ENCODE measurements at regions not wholly inside any gene's neighbourhood (a gene's known extent, or its start where the extent isn't known, plus 50 kb on each side); places are given as distances from the start of the nearest gene placed in this dataset.

DNA sequence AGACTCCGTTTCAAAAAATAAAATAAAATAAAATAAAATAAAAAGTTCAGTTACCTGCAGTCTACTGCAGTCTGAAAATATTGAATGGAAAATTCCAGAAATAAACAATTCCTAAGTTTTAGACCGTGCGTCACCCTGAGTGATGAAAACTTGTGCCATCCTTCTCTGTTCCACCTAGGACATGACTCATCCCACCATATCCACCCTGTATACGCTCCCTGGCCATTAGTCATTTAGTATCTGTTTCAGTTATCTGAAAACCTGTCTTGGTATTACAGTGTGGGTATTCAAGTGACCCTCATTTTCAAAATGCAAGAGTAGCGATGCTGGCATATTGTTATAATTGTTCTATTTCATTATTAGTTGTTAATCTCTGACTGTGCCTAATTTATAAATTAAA, 51.8 kb upstream of the TEX48 start:
- Histone ChIP-seq H3K4me3 (no peak overlapping the region), H3K4me1 (peaks cover 0 to 9% (median 0%) of the 10 kb centered on the region in 9 donors), H3K27ac (no peak overlapping the region), H3K27me3 (peaks cover 0 to 8% (median 0%) of the 10 kb centered on the region in 7 donors), H3K9me3 (no peaks in the 10 kb centered on the region), H3K36me3 (no peaks in the 10 kb centered on the region)
- ATAC-seq (no peak), DNase-seq (no peak)
- 93 to 96% methylated on average over 5 of the region's 5 CpGs for WGBS, 2 donors
- intact Hi-C loops (cut with DNase I): loop anchor here in 1 of 10 donors (10.0 kb wide), 1 partner anchor 791 kb away; no protein-coding TSS in a partner anchor
- TF ChIP-seq, protein P1, sequence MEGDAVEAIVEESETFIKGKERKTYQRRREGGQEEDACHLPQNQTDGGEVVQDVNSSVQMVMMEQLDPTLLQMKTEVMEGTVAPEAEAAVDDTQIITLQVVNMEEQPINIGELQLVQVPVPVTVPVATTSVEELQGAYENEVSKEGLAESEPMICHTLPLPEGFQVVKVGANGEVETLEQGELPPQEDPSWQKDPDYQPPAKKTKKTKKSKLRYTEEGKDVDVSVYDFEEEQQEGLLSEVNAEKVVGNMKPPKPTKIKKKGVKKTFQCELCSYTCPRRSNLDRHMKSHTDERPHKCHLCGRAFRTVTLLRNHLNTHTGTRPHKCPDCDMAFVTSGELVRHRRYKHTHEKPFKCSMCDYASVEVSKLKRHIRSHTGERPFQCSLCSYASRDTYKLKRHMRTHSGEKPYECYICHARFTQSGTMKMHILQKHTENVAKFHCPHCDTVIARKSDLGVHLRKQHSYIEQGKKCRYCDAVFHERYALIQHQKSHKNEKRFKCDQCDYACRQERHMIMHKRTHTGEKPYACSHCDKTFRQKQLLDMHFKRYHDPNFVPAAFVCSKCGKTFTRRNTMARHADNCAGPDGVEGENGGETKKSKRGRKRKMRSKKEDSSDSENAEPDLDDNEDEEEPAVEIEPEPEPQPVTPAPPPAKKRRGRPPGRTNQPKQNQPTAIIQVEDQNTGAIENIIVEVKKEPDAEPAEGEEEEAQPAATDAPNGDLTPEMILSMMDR (IDR thresholded peaks at IDR 0.05): no peak

DNA sequence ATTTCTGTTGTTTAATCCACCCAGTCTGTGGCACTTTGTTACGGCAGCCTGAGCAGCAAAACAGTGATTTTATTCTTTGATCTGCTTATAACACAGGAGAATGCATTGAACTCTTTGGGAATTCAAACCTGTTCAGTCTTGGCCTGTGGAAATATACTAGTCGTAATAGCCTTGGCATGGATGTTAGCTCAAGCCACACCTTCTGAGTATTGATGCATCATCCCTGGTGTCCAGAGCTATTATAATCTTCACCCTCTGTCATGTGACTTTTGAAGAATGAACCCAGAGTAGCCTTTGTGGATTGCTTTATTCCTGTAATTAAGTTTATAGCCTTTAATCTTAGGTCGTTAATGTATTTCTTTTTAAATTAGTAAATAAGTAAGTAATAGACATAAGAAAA, 50.8 kb upstream of the TEX48 start:
- ATAC-seq (no peak), DNase-seq (no peak)
- Histone ChIP-seq H3K27me3 (peaks cover 0 to 4% (median 0%) of the 10 kb centered on the region in 7 donors), H3K27ac (no peak overlapping the region), H3K9me3 (peaks cover 0 to 3% (median 0%) of the 10 kb centered on the region in 11 donors), H3K4me3 (no peak overlapping the region), H3K4me1 (peaks cover 0 to 5% (median 0%) of the 10 kb centered on the region in 9 donors), H3K36me3 (no peaks in the 10 kb centered on the region)
- intact Hi-C loops (cut with DNase I): loop anchor here in 1 of 10 donors (10.0 kb wide), 1 partner anchor 792 kb away; no protein-coding TSS in a partner anchor
- TF ChIP-seq, protein P1 (IDR thresholded peaks at IDR 0.05): no peak
- WGBS, 2 donors: 80 to 84% methylated on average over 3 of the region's 3 CpGs
